Right lung (tissue), 2 donors: ENCODE measurements at regions not wholly inside any gene's neighbourhood (a gene's known extent, or its start where the extent isn't known, plus 50 kb on each side); places are given as distances from the start of the nearest gene placed in this dataset.
"Not testable (repeated sequence)": the region's sequence is repeated elsewhere in the genome, so short reads cannot be mapped to it uniquely, and the experiment has no call there.

Experiments used
- DNase-seq, 2 donors: peaks; one replicate each; pipeline ENCODE4 v3.0.0-alpha.2; 2013

- not testable (repeated sequence) for DNase-seq
These were observed 351.7 kb upstream of the FRG2C start for GRCh38 chr3:75312469-75312868.

- DNase-seq, result not testable (repeated sequence)
These were observed 344.4 kb upstream of the FRG2C start for GRCh38 chr3:75319776-75320175.

- no peak for DNase-seq
These were observed 343.8 kb upstream of the FRG2C start for GRCh38 chr3:75320369-75320768.

GRCh38 chr3:75321060-75321459 lies 343.1 kb upstream of the FRG2C start:
- DNase-seq, result no peak

- DNase-seq, result not testable (repeated sequence)
These were observed 340.2 kb upstream of the FRG2C start for GRCh38 chr3:75323936-75324335.

GRCh38 chr3:75325716-75326115 lies 338.4 kb upstream of the FRG2C start:
- no peak for DNase-seq

- no peak for DNase-seq
These were observed 336.7 kb upstream of the FRG2C start for GRCh38 chr3:75327453-75327852.

GRCh38 chr3:75329476-75330097 lies 334.5 kb upstream of the FRG2C start:
- no peak for DNase-seq

GRCh38 chr3:75330446-75330845 lies 333.7 kb upstream of the FRG2C start:
- DNase-seq, result not testable (repeated sequence)

- not testable (repeated sequence) for DNase-seq
These were observed 332.0 kb upstream of the FRG2C start for GRCh38 chr3:75332090-75332489.

- DNase-seq, result peak; percentile 55 to 73
These were observed 331.3 kb upstream of the FRG2C start for GRCh38 chr3:75332794-75333193.

- DNase-seq, result no peak
These were observed 329.8 kb upstream of the FRG2C start for GRCh38 chr3:75334299-75334698.

- no peak for DNase-seq
These were observed 326.8 kb upstream of the FRG2C start for GRCh38 chr3:75337226-75337900.

- DNase-seq, result no peak
These were observed 325.8 kb upstream of the FRG2C start for GRCh38 chr3:75338342-75338741.

GRCh38 chr3:75341324-75342067 lies 322.6 kb upstream of the FRG2C start:
- no peak for DNase-seq

- DNase-seq, result no peak
These were observed 321.7 kb upstream of the FRG2C start for GRCh38 chr3:75342425-75342824.

- DNase-seq, result not testable (repeated sequence)
These were observed 313.6 kb upstream of the FRG2C start for GRCh38 chr3:75350536-75350935.

GRCh38 chr3:75362086-75362784 lies 301.9 kb upstream of the FRG2C start:
- DNase-seq, result peak; percentile 23 to 30

- not testable (repeated sequence) for DNase-seq
These were observed 291.2 kb upstream of the FRG2C start for GRCh38 chr3:75372964-75373363.

GRCh38 chr3:75379840-75380239 lies 284.3 kb upstream of the FRG2C start:
- DNase-seq, result not testable (repeated sequence)

GRCh38 chr3:75380276-75380771 lies 283.8 kb upstream of the FRG2C start:
- DNase-seq, result no peak

GRCh38 chr3:75384016-75384415 lies 280.1 kb upstream of the FRG2C start:
- DNase-seq, result not testable (repeated sequence)
